Fibroblast of mammary gland (primary cell): ENCODE measurements at regions not wholly inside any gene's neighbourhood (a gene's known extent, or its start where the extent isn't known, plus 50 kb on each side); places are given as distances from the start of the nearest gene placed in this dataset.

Source experiments
- DNase-seq: peaks from one replicate; pipeline ENCODE4 v3.0.0-alpha.2; 2010; ENCODE audit warnings: low read depth
- H3K4me3 ChIP-seq: 2 replicates; pipeline ENCODE4 v1.5.1; 2011; ENCODE audit warnings: low read depth, mild to moderate bottlenecking, low read length, moderate library complexity; ENCODE audit not compliant: control insufficient read depth
- CTCF ChIP-seq: conservative IDR thresholded peaks from 2 replicates; pipeline ENCODE4 v1.5.1; 2011; ENCODE audit warnings: low read depth, low read length, inconsistent platforms; ENCODE audit not compliant: control insufficient read depth, insufficient read depth

- DNase-seq = no peak
- TF ChIP-seq CTCF = no peak
- H3K4me3 ChIP-seq = no peak overlapping the region
Measured at GRCh38 chr14:34219661-34220377, 242.2 kb downstream of the SPTSSA start.

GRCh38 chr14:34218881-34219280 is 243.2 kb downstream of the SPTSSA start:
- DNase-seq = no peak
- TF ChIP-seq CTCF = no peak
- H3K4me3 ChIP-seq = no peak overlapping the region

- H3K4me3 ChIP-seq = no peak overlapping the region
- no peak for TF ChIP-seq CTCF
- peak; percentile 45 for DNase-seq
Measured at GRCh38 chr14:34214961-34215360, 247.1 kb downstream of the SPTSSA start.

DNA sequence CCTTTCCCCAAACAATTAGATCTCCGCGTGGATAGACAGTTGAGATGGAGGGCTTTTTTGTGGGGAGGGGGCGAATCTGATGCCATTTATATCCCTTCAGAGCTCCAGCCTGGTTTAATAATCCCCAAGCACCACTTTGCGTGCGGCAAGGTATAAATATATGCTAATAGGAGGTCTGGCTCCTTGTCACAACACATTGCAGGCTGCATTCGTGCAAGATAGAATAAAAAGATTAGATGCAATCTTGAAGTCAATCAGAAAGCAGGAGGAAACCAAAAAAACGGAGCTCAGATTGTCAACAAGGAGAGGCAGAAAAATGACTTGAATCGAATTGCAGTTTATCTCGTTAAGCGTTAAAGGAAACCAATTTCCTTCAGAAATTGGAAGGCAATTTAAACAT is 248.7 kb downstream of the SPTSSA start:
- no peak for TF ChIP-seq CTCF
- no peak for DNase-seq
- no peak overlapping the region for H3K4me3 ChIP-seq

GRCh38 chr14:34212172-34212929 is 249.7 kb downstream of the SPTSSA start:
- TF ChIP-seq CTCF = no peak
- no peak overlapping the region for H3K4me3 ChIP-seq
- DNase-seq = peak; percentile 91

DNA sequence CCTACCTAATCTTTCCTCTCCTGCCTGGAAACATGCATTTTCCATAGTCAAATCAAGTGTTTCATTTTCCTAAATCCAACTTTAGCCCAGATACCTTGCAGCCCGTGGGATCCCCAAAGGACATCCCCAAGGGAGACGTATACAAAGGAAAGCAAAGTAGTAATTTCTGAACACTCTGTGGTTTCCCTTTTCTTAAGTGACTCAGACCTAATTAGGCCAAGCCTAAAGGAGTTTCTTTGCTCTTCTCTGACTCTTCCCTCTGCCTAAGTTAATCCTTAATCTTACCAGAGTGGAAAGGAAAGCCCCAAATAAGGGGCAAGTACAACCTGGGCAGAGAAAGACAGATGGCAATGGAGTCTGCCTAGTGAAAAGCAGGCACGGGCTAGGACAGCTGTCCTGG is 250.3 kb downstream of the SPTSSA start:
- no peak for TF ChIP-seq CTCF
- peak; percentile 89 for DNase-seq

More for the DNA sequence above, 250.3 kb downstream of the SPTSSA start:
- no peak overlapping the region for H3K4me3 ChIP-seq
